HEK293T (cell line): ENCODE measurements at regions not wholly inside any gene's neighbourhood (a gene's known extent, or its start where the extent isn't known, plus 50 kb on each side); places are given as distances from the start of the nearest gene placed in this dataset.

Experiments used
- FOXM1 ChIP-seq: fragments of 450-650 bp; IDR thresholded peaks from 2 replicates; pipeline ENCODE4 v1.6.1; 2017; ENCODE audit warnings: mild to moderate bottlenecking, borderline replicate concordance
- SP1 ChIP-seq: fragments of 450-650 bp; IDR thresholded peaks from 2 replicates; pipeline ENCODE4 v1.6.1; 2017

GRCh38 chr16:61540216-61540615 is 496.0 kb downstream of the CDH8 start:
- TF ChIP-seq SP1 (no peak), FOXM1 (no peak)
